Neuronal stem cell (in vitro differentiated cells): ENCODE measurements at regions not wholly inside any gene's neighbourhood (a gene's known extent, or its start where the extent isn't known, plus 50 kb on each side); places are given as distances from the start of the nearest gene placed in this dataset.

Source experiments
- DNase-seq: peaks from one replicate; pipeline ENCODE4 v3.0.0-alpha.2; 2013; ENCODE audit warnings: low spot score
- H2AFZ ChIP-seq: one replicate; pipeline ENCODE4 v1.6.1; 2013; ENCODE audit warnings: mild to moderate bottlenecking, low read length, inconsistent platforms
- H2AK5ac ChIP-seq: 2 replicates; pipeline ENCODE4 v1.6.1; 2013; ENCODE audit warnings: low read depth, mild to moderate bottlenecking, inconsistent platforms, low read length, moderate library complexity, mixed read lengths
- H2BK120ac ChIP-seq: 2 replicates; pipeline ENCODE4 v1.6.1; 2013; ENCODE audit warnings: low read depth, mild to moderate bottlenecking, inconsistent platforms, low read length, moderate library complexity, mixed read lengths
- H2BK12ac ChIP-seq: one replicate; pipeline ENCODE4 v1.6.1; 2013; ENCODE audit warnings: low read length, inconsistent platforms
- H2BK15ac ChIP-seq: 2 replicates; pipeline ENCODE4 v1.6.1; 2013; ENCODE audit warnings: mild to moderate bottlenecking, low read length, inconsistent platforms, mixed read lengths
- H2BK5ac ChIP-seq: one replicate; pipeline ENCODE4 v1.6.1; 2013; ENCODE audit warnings: inconsistent platforms, mild to moderate bottlenecking, low read length, moderate library complexity
- H3K14ac ChIP-seq: one replicate; pipeline ENCODE4 v1.6.1; 2013; ENCODE audit warnings: low read length, inconsistent platforms
- H3K18ac ChIP-seq: 2 replicates; pipeline ENCODE4 v1.6.1; 2013; ENCODE audit warnings: low read length, inconsistent platforms
- H3K23ac ChIP-seq: 2 replicates; pipeline ENCODE4 v1.6.1; 2013; ENCODE audit warnings: low read depth, mild to moderate bottlenecking, mixed read lengths, low read length, inconsistent platforms; ENCODE audit not compliant: poor library complexity
- H3K27ac ChIP-seq: replicated peaks from 3 replicates; pipeline ENCODE4 v1.5.1; 2013; ENCODE audit warnings: low read length, inconsistent platforms
- H3K27me3 ChIP-seq, 3 experiments: 2 replicates each; pipeline ENCODE4 v1.6.1; 2013; ENCODE audit warnings: low read length in 3 of 3, mild to moderate bottlenecking in 2 of 3, inconsistent platforms in 1 of 3, low read depth in 1 of 3, mixed read lengths in 1 of 3, moderate library complexity in 1 of 3; ENCODE audit not compliant: control insufficient read depth in 3 of 3, insufficient read depth in 3 of 3
- H3K36me3 ChIP-seq, 2 donors: replicated peaks in 1 of 2; 2 replicates each; pipeline ENCODE4 v1.6.1; 2013; ENCODE audit warnings: low read length in 2 of 2; ENCODE audit not compliant: control insufficient read depth in 2 of 2, insufficient read depth in 2 of 2
- H3K4ac ChIP-seq: 2 replicates; pipeline ENCODE4 v1.6.1; 2013; ENCODE audit warnings: inconsistent platforms, mild to moderate bottlenecking, low read length, moderate library complexity
- H3K4me1 ChIP-seq, 2 donors: 1 replicate in 1 of 2; 2 replicates in 1 of 2; pipeline ENCODE4 v1.6.1; 2013; ENCODE audit warnings: low read length in 2 of 2, low read depth in 1 of 2; ENCODE audit not compliant: control insufficient read depth in 2 of 2, insufficient read depth in 1 of 2
- H3K4me2 ChIP-seq: one replicate; pipeline ENCODE4 v1.6.1; 2013; ENCODE audit warnings: mild to moderate bottlenecking, low read length, inconsistent platforms; ENCODE audit not compliant: insufficient read depth, poor library complexity, severe bottlenecking
- H3K4me3 ChIP-seq, 2 donors: 2 replicates each; pipeline ENCODE4 v1.5.1; 2013; ENCODE audit warnings: low read length in 2 of 2, mild to moderate bottlenecking in 2 of 2, inconsistent platforms in 1 of 2, moderate library complexity in 1 of 2
- H3K79me1 ChIP-seq: one replicate; pipeline ENCODE4 v1.6.1; 2013; ENCODE audit warnings: low read depth, mild to moderate bottlenecking, inconsistent platforms, low read length, moderate library complexity
- H3K9ac ChIP-seq: one replicate; pipeline ENCODE4 v1.6.1; 2013; ENCODE audit warnings: mild to moderate bottlenecking, low read depth, low read length, inconsistent platforms; ENCODE audit not compliant: poor library complexity
- H3K9me3 ChIP-seq, 2 donors: replicated peaks in 1 of 2; 2 replicates each; pipeline versions ENCODE3 to v1.6.1; 2013; ENCODE audit warnings: low read length in 2 of 2, mild to moderate bottlenecking in 2 of 2, inconsistent platforms in 1 of 2, low read depth in 1 of 2, mixed read lengths in 1 of 2, moderate library complexity in 1 of 2; ENCODE audit not compliant: control insufficient read depth in 2 of 2, insufficient read depth in 1 of 2
- H4K8ac ChIP-seq: one replicate; pipeline ENCODE4 v1.6.1; 2013; ENCODE audit warnings: low read depth, mild to moderate bottlenecking, inconsistent platforms, low read length, moderate library complexity
- H4K91ac ChIP-seq: one replicate; pipeline ENCODE4 v1.6.1; 2013; ENCODE audit warnings: low read length, low read depth, mild to moderate bottlenecking, inconsistent platforms; ENCODE audit not compliant: poor library complexity
- WGBS, 2 donors: extraction: QIAGEN DNeasy Blood & Tissue Kit; methylation state at CpG; one replicate each; pipeline ENCODE4 v1.1.7; 2013; ENCODE audit warnings: missing lambda C conversion rate in 2 of 2, mixed read lengths in 1 of 2; ENCODE audit not compliant: insufficient read length in 2 of 2, insufficient replicate concordance in 1 of 2; ENCODE audit errors: extremely low coverage in 2 of 2; 5-methylcytosine and 5-hydroxymethylcytosine counted together

- no peak overlapping the region for H3K9ac ChIP-seq
- DNase-seq, result no peak
- no peaks in the 10 kb centered on the region for H3K27me3 ChIP-seq
Measured at GRCh38 chr6:105492706-105493673, 90.1 kb upstream of the PREP start.

GRCh38 chr6:105489216-105489530 lies 86.3 kb upstream of the PREP start:
- Histone ChIP-seq H2BK12ac (no peak overlapping the region), H3K9me3 (no peaks in the 10 kb centered on the region), H3K27me3 (no peaks in the 10 kb centered on the region), H2BK15ac (no peak overlapping the region), H3K4me1 (peaks cover 4 to 16% of the 10 kb centered on the region in 2 donors), H3K79me1 (no peaks in the 10 kb centered on the region), H3K4ac (no peak overlapping the region), H3K9ac (no peak overlapping the region), H3K4me3 (no peak overlapping the region), H3K18ac (no peak overlapping the region), H4K8ac (no peak overlapping the region), H3K14ac (no peak overlapping the region), H2BK120ac (no peak overlapping the region), H2AK5ac (no peak overlapping the region), H3K36me3 (no peaks in the 10 kb centered on the region), H3K23ac (no peak overlapping the region), H2AFZ (peak overlapping the region; percentile 44), H3K4me2 (no peak overlapping the region), H4K91ac (no peak overlapping the region), H2BK5ac (no peak overlapping the region), H3K27ac (no peak overlapping the region)
- DNase-seq, result no peak
- no CpG with 5 or more reads among the region's 2 CpGs for WGBS, 2 donors

More at GRCh38 chr6:105492706-105493673, 90.1 kb upstream of the PREP start:
- peak overlapping the region; percentile 14 for H2AFZ ChIP-seq
- H2AK5ac ChIP-seq, result no peak overlapping the region
- H2BK15ac ChIP-seq, result no peak overlapping the region
- H3K36me3 ChIP-seq, result no peaks in the 10 kb centered on the region
- no peak overlapping the region for H3K18ac ChIP-seq
- H2BK12ac ChIP-seq, result no peak overlapping the region
- no peak overlapping the region for H4K8ac ChIP-seq
- no peaks in the 10 kb centered on the region for H3K79me1 ChIP-seq
- H4K91ac ChIP-seq, result no peak overlapping the region
- no peak overlapping the region for H3K4ac ChIP-seq
- H3K4me2 ChIP-seq, result no peak overlapping the region
- no peak overlapping the region for H2BK120ac ChIP-seq
- H3K4me1 ChIP-seq, result peaks cover 3 to 14% of the 10 kb centered on the region in 2 donors
- H3K27ac ChIP-seq, result no peak overlapping the region
- no peak overlapping the region for H2BK5ac ChIP-seq
- no peak overlapping the region for H3K23ac ChIP-seq
- no peak overlapping the region for H3K4me3 ChIP-seq
- no peak overlapping the region for H3K14ac ChIP-seq
- no peaks in the 10 kb centered on the region for H3K9me3 ChIP-seq

- no peak overlapping the region for H3K14ac ChIP-seq
- no CpG with 5 or more reads among the region's 8 CpGs for WGBS, 2 donors
- no peak overlapping the region for H3K4ac ChIP-seq
- no peak overlapping the region for H4K91ac ChIP-seq
- H2BK12ac ChIP-seq, result no peak overlapping the region
- no peak overlapping the region for H3K4me2 ChIP-seq
- no peak overlapping the region for H3K27ac ChIP-seq
- no peak overlapping the region for H2BK5ac ChIP-seq
- no peak overlapping the region for H4K8ac ChIP-seq
- H2BK15ac ChIP-seq, result no peak overlapping the region
- no peaks in the 10 kb centered on the region for H3K9me3 ChIP-seq
- no peaks in the 10 kb centered on the region for H3K79me1 ChIP-seq
- H3K4me3 ChIP-seq, result no peak overlapping the region
- no peaks in the 10 kb centered on the region for H3K27me3 ChIP-seq
- no peak overlapping the region for H2AK5ac ChIP-seq
- peak overlapping the region; percentile 44 for H2AFZ ChIP-seq
- H2BK120ac ChIP-seq, result no peak overlapping the region
- peaks cover 4 to 16% of the 10 kb centered on the region in 2 donors for H3K4me1 ChIP-seq
- no peak overlapping the region for H3K23ac ChIP-seq
- H3K9ac ChIP-seq, result no peak overlapping the region
- H3K36me3 ChIP-seq, result no peaks in the 10 kb centered on the region
- no peak overlapping the region for H3K18ac ChIP-seq
- DNase-seq, result no peak
Measured at GRCh38 chr6:105488516-105489215, 85.8 kb upstream of the PREP start.

DNA sequence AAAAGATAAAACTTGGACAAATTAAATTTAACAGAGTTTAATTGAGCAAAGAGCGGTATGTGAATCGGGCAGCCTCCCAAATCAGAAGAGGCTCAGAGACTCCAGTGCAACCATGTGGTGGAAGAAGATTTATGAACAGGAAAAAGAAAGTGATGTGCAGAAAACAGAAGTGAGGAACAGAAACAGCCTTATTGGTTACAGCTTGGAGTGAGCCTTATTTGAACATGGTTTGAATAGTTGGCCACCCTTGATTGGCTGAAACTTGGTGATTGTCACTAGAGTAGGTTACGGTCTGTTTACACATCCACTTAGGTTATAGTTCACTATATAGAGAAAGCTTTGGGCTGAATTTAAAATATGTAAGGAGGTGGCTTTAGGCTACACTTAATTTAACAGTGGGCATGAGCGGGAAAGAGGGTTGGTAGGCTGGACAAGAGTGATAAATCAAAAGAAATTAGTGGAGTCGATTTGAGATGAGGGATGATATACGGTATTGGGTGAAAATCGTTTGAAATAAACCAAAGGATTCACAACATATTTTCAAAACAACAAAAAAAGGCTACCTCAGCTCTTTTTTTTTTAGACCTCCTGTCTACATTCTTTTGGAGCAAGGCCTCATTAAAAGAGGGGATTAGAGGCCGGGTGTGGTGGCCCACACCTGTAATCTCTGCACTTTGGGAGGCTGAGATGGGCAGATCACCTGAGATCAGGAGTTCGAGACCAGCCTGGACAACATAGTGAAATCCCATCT lies 84.3 kb upstream of the PREP start:
- H3K9me3 ChIP-seq, result no peaks in the 10 kb centered on the region
- no peak overlapping the region for H2BK15ac ChIP-seq
- no peak overlapping the region for H3K4me2 ChIP-seq
- no peaks in the 10 kb centered on the region for H3K27me3 ChIP-seq
- DNase-seq, result no peak
- H3K27ac ChIP-seq, result no peak overlapping the region
- H4K91ac ChIP-seq, result no peak overlapping the region
- no peak overlapping the region for H3K4me3 ChIP-seq
- no peak overlapping the region for H2AFZ ChIP-seq
- no peak overlapping the region for H3K23ac ChIP-seq
- no peak overlapping the region for H4K8ac ChIP-seq
- no peak overlapping the region for H2BK12ac ChIP-seq
- H2BK120ac ChIP-seq, result no peak overlapping the region
- no peak overlapping the region for H3K18ac ChIP-seq
- no peak overlapping the region for H3K4ac ChIP-seq
- 100% methylated on average over 3 of the region's 9 CpGs; no CpG with 5 or more reads in 1 of the 2 donors for WGBS, 2 donors
- H3K14ac ChIP-seq, result no peak overlapping the region
- H3K36me3 ChIP-seq, result no peaks in the 10 kb centered on the region
- peaks cover 4 to 12% of the 10 kb centered on the region in 2 donors for H3K4me1 ChIP-seq
- H2AK5ac ChIP-seq, result no peak overlapping the region
- H3K9ac ChIP-seq, result no peak overlapping the region
- H2BK5ac ChIP-seq, result no peak overlapping the region
- H3K79me1 ChIP-seq, result no peaks in the 10 kb centered on the region
